Erythroblast (primary cell): ENCODE measurements at regions not wholly inside any gene's neighbourhood (a gene's known extent, or its start where the extent isn't known, plus 50 kb on each side); places are given as distances from the start of the nearest gene placed in this dataset.

ENCODE experiments used
- GATA1 ChIP-seq: IDR thresholded peaks from 2 replicates; pipeline ENCODE4 v1.6.1; 2011; ENCODE audit warnings: low read depth, mild to moderate bottlenecking, control low read depth, low read length, moderate library complexity
- POLR2A ChIP-seq: IDR thresholded peaks from 2 replicates; pipeline ENCODE4 v1.6.1; 2011; ENCODE audit warnings: mild to moderate bottlenecking, low read length

DNA sequence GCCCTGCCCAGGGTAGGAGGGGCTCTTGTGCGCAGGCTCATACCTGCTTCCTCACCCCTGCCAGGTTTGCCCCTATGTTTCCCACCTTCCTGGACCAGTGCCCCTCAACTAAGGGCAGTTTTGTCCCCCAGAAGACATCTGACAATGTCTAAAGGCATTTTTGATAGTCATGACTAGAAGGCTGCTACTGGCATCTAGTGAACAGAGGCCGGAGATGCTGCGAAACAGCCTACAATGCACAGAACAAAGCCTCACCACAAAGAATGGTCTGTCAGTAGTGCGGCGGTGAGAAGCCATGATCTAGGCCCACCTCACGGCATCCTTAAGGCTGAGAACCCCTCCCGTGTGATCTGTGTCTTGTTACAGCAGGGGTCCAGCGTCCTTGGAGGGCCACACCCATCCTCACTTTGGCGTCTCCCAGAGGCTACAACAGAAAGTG is 96.0 kb downstream of the TMEM17 start:
- TF ChIP-seq POLR2A, result no peak
- no peak for TF ChIP-seq GATA1
